HCT116 (cell line): ENCODE measurements at regions not wholly inside any gene's neighbourhood (a gene's known extent, or its start where the extent isn't known, plus 50 kb on each side); places are given as distances from the start of the nearest gene placed in this dataset.

Experiments
- ATAC-seq: fragments of 200-7000 bp; cut with Tn5 transposase; 2 replicates; pipeline ENCODE4 v1.9.1; 2020; ENCODE audit warnings: mild to moderate bottlenecking, moderate library complexity
- BruUV-seq: library from RNA; stranded (reverse); fragments of 400-500 nt; replicated peaks from 2 replicates; lab custom pipeline; 2021; lab: Mats Ljungman, UMichigan
- CTCF ChIA-PET: fragments of 300-600 bp; sonication (Branson Sonifier 250); formaldehyde crosslinking; loops from one replicate; lab custom pipeline; 2021; ENCODE audit warnings: antibody characterized with exemption; lab: Charles Lee
- POLR2A ChIA-PET: fragments of 300-600, 350-600 bp; sonication (Branson Sonifier 250); formaldehyde crosslinking; loops from one replicate; lab custom pipeline; 2021; ENCODE audit warnings: antibody characterized with exemption; lab: Charles Lee
- RAD21 ChIA-PET, 2 experiments: fragments of 300-600 bp; sonication (Branson Sonifier 250); formaldehyde crosslinking; loops; one replicate each; lab custom pipeline; 2023; ENCODE audit warnings: low total read pairs in 2 of 2; ENCODE audit not compliant: uncharacterized antibody in 2 of 2, unreplicated experiment in 2 of 2, low non-redundant PET in 1 of 2; lab: Charles Lee
- DNase-seq: peaks from one replicate; pipeline ENCODE4 v3.0.0-alpha.2; 2010; ENCODE audit warnings: low read depth, low spot score
- H2AFZ ChIP-seq: fragments of 200-600 bp; shearing (Covaris generic), sonication (generic); 2 replicates; pipeline ENCODE4 v1.6.1; 2017; ENCODE audit warnings: low read depth, mixed run types, mixed read lengths, antibody characterized with exemption, low read length; ENCODE audit not compliant: poor library complexity, severe bottlenecking
- H3K27ac ChIP-seq: 2 replicates; pipeline ENCODE4 v1.5.1; 2012; ENCODE audit warnings: low read depth, low read length
- H3K27me3 ChIP-seq: fragments of 200-600 bp; sonication (generic); 2 replicates; pipeline ENCODE4 v1.6.1; 2016; ENCODE audit warnings: mixed run types, low read length, mixed read lengths; ENCODE audit not compliant: insufficient read depth
- H3K36me3 ChIP-seq, 2 experiments: fragments of 200-500 bp in 1 of 2; fragments of 200-600 bp in 1 of 2; sonication (Bioruptor generic) in 1 of 2; sonication (generic) in 1 of 2; 2 replicates each; pipeline versions ENCODE4 v1.5.1 to v1.6.1; 2014 to 2016; ENCODE audit warnings: low read length in 2 of 2, inconsistent platforms in 1 of 2, mixed read lengths in 1 of 2, mixed run types in 1 of 2; ENCODE audit not compliant: insufficient read depth in 2 of 2, control insufficient read depth in 1 of 2
- H3K4me1 ChIP-seq, 2 experiments: fragments of 200-600 bp in 1 of 2; sonication (generic) in 1 of 2; 2 replicates each; pipeline versions ENCODE4 v1.5.1 to v1.6.1; 2012 to 2017; ENCODE audit warnings: low read length in 2 of 2, inconsistent platforms in 1 of 2, mild to moderate bottlenecking in 1 of 2, mixed read lengths in 1 of 2, mixed run types in 1 of 2, moderate library complexity in 1 of 2; ENCODE audit not compliant: insufficient read depth in 2 of 2, control insufficient read depth in 1 of 2
- H3K4me2 ChIP-seq: fragments of 200-600 bp; sonication (generic); 2 replicates; pipeline ENCODE4 v1.6.1; 2017; ENCODE audit warnings: mixed run types, low read length, mixed read lengths
- H3K4me3 ChIP-seq, 2 experiments: fragments of 200-600 bp in 1 of 2; sonication (generic) in 1 of 2; replicated peaks in 1 of 2; 2 replicates each; pipeline ENCODE4 v1.5.1; 2011 to 2016; ENCODE audit warnings: low read length in 2 of 2, control low read depth in 1 of 2, low read depth in 1 of 2, mild to moderate bottlenecking in 1 of 2, mixed read lengths in 1 of 2, mixed run types in 1 of 2
- H3K79me2 ChIP-seq: fragments of 200-600 bp; sonication (generic); 2 replicates; pipeline ENCODE4 v1.6.1; 2017; ENCODE audit warnings: mild to moderate bottlenecking, mixed run types, low read length, moderate library complexity, mixed read lengths; ENCODE audit not compliant: insufficient read depth
- H3K9ac ChIP-seq: fragments of 200-600 bp; sonication (generic); 2 replicates; pipeline ENCODE4 v1.6.1; 2016; ENCODE audit warnings: low read length, mixed read lengths
- H3K9me2 ChIP-seq: fragments of 200-600 bp; sonication (generic), shearing (Covaris generic); 2 replicates; pipeline ENCODE4 v1.6.1; 2017; ENCODE audit warnings: mixed run types, mild to moderate bottlenecking, moderate library complexity; ENCODE audit not compliant: insufficient read depth
- H3K9me3 ChIP-seq, 2 experiments: fragments of 200-500 bp in 1 of 2; fragments of 200-600 bp in 1 of 2; sonication (Bioruptor generic) in 1 of 2; sonication (generic) in 1 of 2; 2 replicates each; pipeline ENCODE4 v1.6.1; 2014 to 2017; ENCODE audit warnings: low read length in 2 of 2, mixed read lengths in 2 of 2, inconsistent platforms in 1 of 2, low read depth in 1 of 2, mild to moderate bottlenecking in 1 of 2, mixed run types in 1 of 2, moderate library complexity in 1 of 2; ENCODE audit not compliant: control insufficient read depth in 1 of 2, insufficient read depth in 1 of 2
- H4K20me1 ChIP-seq: fragments of 200-600 bp; sonication (generic), shearing (Covaris generic); 2 replicates; pipeline ENCODE4 v1.6.1; 2017; ENCODE audit warnings: mixed run types, mild to moderate bottlenecking, moderate library complexity; ENCODE audit not compliant: insufficient read depth
- CBX3 ChIP-seq: IDR thresholded peaks from 2 replicates; pipeline ENCODE4 v1.6.1; 2012; ENCODE audit warnings: low read depth
- CEBPB ChIP-seq: IDR thresholded peaks from 2 replicates; pipeline ENCODE4 v1.6.1; 2012; ENCODE audit warnings: low read depth
- EZH2phosphoT487 ChIP-seq: fragments of 200-600 bp; IDR thresholded peaks from 2 replicates; pipeline ENCODE4 v1.6.1; 2018; ENCODE audit warnings: antibody characterized with exemption, borderline replicate concordance
- JUND ChIP-seq: IDR thresholded peaks from 2 replicates; pipeline ENCODE4 v1.6.1; 2012
- POLR2A ChIP-seq: IDR thresholded peaks from 2 replicates; pipeline ENCODE4 v1.7.0; 2011; ENCODE audit warnings: borderline replicate concordance; ENCODE audit not compliant: insufficient read depth, insufficient read length; ENCODE audit errors: extremely low read depth
- POLR2AphosphoS5 ChIP-seq: IDR thresholded peaks from 2 replicates; pipeline ENCODE4 v1.6.1; 2011; ENCODE audit warnings: mild to moderate bottlenecking, low read depth, low read length, moderate library complexity
- SIN3A ChIP-seq: IDR thresholded peaks from 2 replicates; pipeline ENCODE4 v1.6.1; 2012; ENCODE audit warnings: low read depth
- SRF ChIP-seq: IDR thresholded peaks from 2 replicates; pipeline ENCODE4 v1.6.1; 2012; ENCODE audit warnings: low read depth
- ZNF274 ChIP-seq: fragments of 200-500 bp; sonication (Bioruptor generic); IDR thresholded peaks from 2 replicates; pipeline ENCODE4 v1.6.1; 2014; ENCODE audit warnings: mild to moderate bottlenecking, low read depth, low read length, inconsistent platforms
- intact Hi-C: fragments of 100-400 bp; cut with micrococcal nuclease; formaldehyde crosslinking; loops from 2 replicates; pipeline ENCODE4 v1.10.0; 2022
- TF ChIP-seq, protein P1 (sequence below): IDR thresholded peaks from 2 replicates; pipeline ENCODE4 v1.6.1; 2012

DNA sequence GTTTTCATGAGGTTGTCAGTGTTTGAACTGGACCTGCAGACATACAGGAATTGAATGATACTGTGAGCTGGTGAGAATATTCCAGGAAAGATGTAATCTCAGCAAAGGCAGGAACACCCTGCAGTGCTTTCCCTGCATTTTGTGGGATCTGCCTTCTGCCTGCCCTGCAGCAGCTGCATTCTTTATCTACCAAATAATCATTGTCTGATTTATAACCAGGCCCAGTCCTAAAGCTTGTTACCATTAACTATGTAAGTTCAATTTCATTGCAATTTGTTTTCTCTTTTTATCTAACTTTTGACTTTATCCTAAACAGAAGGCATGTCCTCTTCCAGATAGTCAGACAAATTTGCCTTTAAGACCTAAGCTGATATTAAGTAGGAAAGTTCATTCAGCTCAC lies 99.8 kb upstream of the NOCT start:
- no peaks in the 10 kb centered on the region for H3K9me3 ChIP-seq
- no peaks in the 10 kb centered on the region for H3K36me3 ChIP-seq
- no peaks in the 10 kb centered on the region for H3K9me2 ChIP-seq
- H3K4me3 ChIP-seq = no peak overlapping the region
- intact Hi-C loops = no loop called here
- no peaks in the 10 kb centered on the region for H3K27me3 ChIP-seq
- DNase-seq (no peak), ATAC-seq (no peak)
- TF ChIP-seq, protein P1, sequence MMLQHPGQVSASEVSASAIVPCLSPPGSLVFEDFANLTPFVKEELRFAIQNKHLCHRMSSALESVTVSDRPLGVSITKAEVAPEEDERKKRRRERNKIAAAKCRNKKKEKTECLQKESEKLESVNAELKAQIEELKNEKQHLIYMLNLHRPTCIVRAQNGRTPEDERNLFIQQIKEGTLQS = no peak
- TF ChIP-seq SRF (no peak), POLR2A (no peak), ZNF274 (no peak), EZH2phosphoT487 (no peak), SIN3A (no peak), CEBPB (no peak)
- no peak overlapping the region for H2AFZ ChIP-seq
- no peak overlapping the region for H3K4me2 ChIP-seq
- no TSS peak for BruUV-seq
- no peak overlapping the region for H3K27ac ChIP-seq
- no peaks in the 10 kb centered on the region for H3K79me2 ChIP-seq
- CTCF ChIA-PET = no interaction called here
- no peak overlapping the region for H3K9ac ChIP-seq
- RAD21 ChIA-PET = no interaction called here
- no peaks in the 10 kb centered on the region for H4K20me1 ChIP-seq
- POLR2A ChIA-PET = no interaction called here
- H3K4me1 ChIP-seq = peaks cover 2 to 9% of the 10 kb centered on the region in 2 experiments; a peak in 2 of 4 replicates

DNA sequence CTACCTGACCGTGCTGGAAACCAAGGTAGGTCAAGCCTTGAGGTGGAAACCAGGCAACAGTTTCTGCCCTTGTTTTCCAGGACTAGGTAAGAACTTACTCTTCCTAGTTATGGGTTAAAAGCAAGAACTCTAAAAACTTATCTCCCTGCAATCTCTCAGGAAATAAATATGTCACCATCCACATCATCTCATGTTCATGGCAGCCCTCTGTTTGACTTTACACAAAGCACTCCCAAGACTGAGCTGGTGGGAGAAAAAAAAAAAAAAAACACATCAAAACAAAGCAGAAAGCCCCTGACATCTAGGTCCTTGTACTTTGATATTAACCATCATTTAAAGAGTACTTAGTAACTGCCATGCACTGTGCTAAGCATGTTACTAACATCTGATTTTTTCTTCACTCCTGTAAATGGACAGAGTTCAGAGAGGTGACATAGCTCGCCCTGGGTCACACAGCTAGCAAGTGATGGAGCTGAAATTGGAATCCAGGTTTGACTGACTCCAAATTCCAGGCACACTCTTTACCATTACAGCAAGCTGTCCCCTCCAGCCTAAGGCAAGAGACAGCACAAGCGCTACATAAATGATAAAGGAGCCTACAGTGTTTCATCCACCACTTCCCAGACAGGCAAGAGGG lies 102.8 kb upstream of the NOCT start:
- Histone ChIP-seq H3K79me2 (no peaks in the 10 kb centered on the region), H3K36me3 (no peaks in the 10 kb centered on the region)
- CTCF ChIA-PET = no interaction called here
- no peak for TF ChIP-seq POLR2AphosphoS5
- no peak for TF ChIP-seq JUND
- TF ChIP-seq SRF = no peak
- no peak for TF ChIP-seq CBX3
- TF ChIP-seq, all 23 proteins: peak for 0
- no peak overlapping the region for H3K4me3 ChIP-seq
- H3K4me2 ChIP-seq = no peak overlapping the region
- no peaks in the 10 kb centered on the region for H3K27me3 ChIP-seq
- H3K27ac ChIP-seq = no peak overlapping the region
- no peaks in the 10 kb centered on the region for H4K20me1 ChIP-seq
- no peaks in the 10 kb centered on the region for H3K9me2 ChIP-seq
- H3K4me1 ChIP-seq = no peaks in the 10 kb centered on the region
- no peak overlapping the region for H2AFZ ChIP-seq
- H3K9ac ChIP-seq = no peak overlapping the region
- BruUV-seq = no TSS peak
- intact Hi-C loops = no loop called here
- POLR2A ChIA-PET = no interaction called here
- RAD21 ChIA-PET = no interaction called here
- no peaks in the 10 kb centered on the region for H3K9me3 ChIP-seq
- DNase-seq = no peak
- ATAC-seq = no peak
